SK-N-SH (cell line): ENCODE measurements at regions not wholly inside any gene's neighbourhood (a gene's known extent, or its start where the extent isn't known, plus 50 kb on each side); places are given as distances from the start of the nearest gene placed in this dataset.

Experiments used
- CTCF ChIA-PET: fragments of 300-600, 350-600 bp; formaldehyde crosslinking; extraction: SDS; loops from one replicate; lab custom pipeline; 2021; lab: Yijun Ruan, JAX
- POLR2A ChIA-PET: fragments of 350-600 bp; sonication (Branson Sonifier 250); formaldehyde crosslinking; extraction: SDS; loops from one replicate; lab custom pipeline; 2020; ENCODE audit warnings: antibody characterized with exemption, inconsistent platforms; lab: Yijun Ruan, JAX
- DNase-seq: peaks from one replicate; pipeline ENCODE4 v3.0.0; 2012
- H2AFZ ChIP-seq: fragments of 200-600 bp; sonication (generic); 2 replicates; pipeline ENCODE4 v1.8.1; 2016; ENCODE audit warnings: antibody characterized with exemption, mild to moderate bottlenecking, low read depth
- H3F3A ChIP-seq: fragments of 200-600 bp; sonication (generic); replicated peaks from 2 replicates; pipeline ENCODE3; 2016; ENCODE audit warnings: antibody characterized with exemption, mild to moderate bottlenecking; ENCODE audit not compliant: insufficient read depth
- H3K27ac ChIP-seq, 2 experiments: fragments of 200-500 bp in 1 of 2; fragments of 200-600 bp in 1 of 2; sonication (Bioruptor generic) in 1 of 2; sonication (generic), shearing (Covaris generic) in 1 of 2; 2 replicates each; pipeline versions ENCODE4 v1.5.1 to v1.6.1; 2014 to 2016; ENCODE audit warnings: low read depth in 2 of 2, inconsistent platforms in 1 of 2, low read length in 1 of 2, mild to moderate bottlenecking in 1 of 2, mixed read lengths in 1 of 2
- H3K27me3 ChIP-seq: fragments of 200-600 bp; sonication (generic), shearing (Covaris generic); 2 replicates; pipeline ENCODE4 v1.6.1; 2016; ENCODE audit warnings: mixed run types; ENCODE audit not compliant: insufficient read depth
- H3K36me3 ChIP-seq, 2 experiments: fragments of 200-500 bp in 1 of 2; fragments of 200-600 bp in 1 of 2; sonication (Bioruptor generic) in 1 of 2; sonication (generic) in 1 of 2; replicated peaks in 1 of 2; 2 replicates each; pipeline versions ENCODE3 to v1.5.1; 2014 to 2016; ENCODE audit warnings: low read length in 1 of 2, mild to moderate bottlenecking in 1 of 2; ENCODE audit not compliant: insufficient read depth in 2 of 2, control insufficient read depth in 1 of 2
- H3K4me1 ChIP-seq, 2 experiments: fragments of 200-500 bp in 1 of 2; fragments of 200-600 bp in 1 of 2; sonication (Bioruptor generic) in 1 of 2; sonication (generic), shearing (Covaris generic) in 1 of 2; 2 replicates each; pipeline versions ENCODE4 v1.5.1 to v1.6.1; 2014 to 2016; ENCODE audit warnings: low read depth in 1 of 2, low read length in 1 of 2, mixed run types in 1 of 2; ENCODE audit not compliant: insufficient read depth in 2 of 2, control insufficient read depth in 1 of 2
- H3K4me2 ChIP-seq: fragments of 200-600 bp; sonication (generic), shearing (Covaris generic); 2 replicates; pipeline ENCODE4 v1.6.1; 2017; ENCODE audit warnings: mixed run types
- H3K4me3 ChIP-seq, 2 experiments: fragments of 200-500 bp in 1 of 2; fragments of 200-600 bp in 1 of 2; sonication (Bioruptor generic) in 1 of 2; sonication (generic), shearing (Covaris generic) in 1 of 2; 2 replicates each; pipeline versions ENCODE4 v1.5.1 to v1.8.1; 2014 to 2016; ENCODE audit warnings: low read depth in 2 of 2, inconsistent platforms in 1 of 2, low read length in 1 of 2, mild to moderate bottlenecking in 1 of 2, mixed read lengths in 1 of 2, moderate library complexity in 1 of 2
- H3K79me2 ChIP-seq: fragments of 200-600 bp; sonication (generic); 2 replicates; pipeline ENCODE4 v1.8.1; 2017; ENCODE audit warnings: mild to moderate bottlenecking; ENCODE audit not compliant: insufficient read depth
- H3K9ac ChIP-seq: fragments of 200-600 bp; sonication (generic); 2 replicates; pipeline ENCODE4 v1.6.1; 2017; ENCODE audit warnings: mixed run types
- H3K9me2 ChIP-seq: fragments of 200-600 bp; sonication (generic); 2 replicates; pipeline ENCODE4 v1.6.1; 2017; ENCODE audit warnings: mixed run types
- H3K9me3 ChIP-seq: fragments of 200-600 bp; sonication (generic); 2 replicates; pipeline ENCODE4 v1.6.1; 2017; ENCODE audit warnings: mixed run types, mild to moderate bottlenecking, moderate library complexity
- H4K20me1 ChIP-seq: fragments of 200-600 bp; sonication (generic); 2 replicates; pipeline ENCODE4 v1.6.1; 2017; ENCODE audit warnings: mild to moderate bottlenecking, mixed run types; ENCODE audit not compliant: insufficient read depth
- ELF1 ChIP-seq: IDR thresholded peaks from 2 replicates; pipeline ENCODE4 v1.4.0; 2012
- EP300 ChIP-seq, 2 experiments: IDR thresholded peaks; 2 replicates each; pipeline versions ENCODE4 v1.4.0 to v1.6.1; 2012; ENCODE audit warnings: borderline replicate concordance in 1 of 2, low read depth in 1 of 2, low read length in 1 of 2
- EZH2phosphoT487 ChIP-seq: fragments of 200-600 bp; sonication (generic); IDR thresholded peaks from 2 replicates; pipeline ENCODE4 v1.6.1; 2017; ENCODE audit warnings: low read depth, mixed run types, mild to moderate bottlenecking, antibody characterized with exemption, moderate library complexity, borderline replicate concordance
- MEF2A ChIP-seq: IDR thresholded peaks from 2 replicates; pipeline ENCODE4 v1.4.0; 2012; ENCODE audit warnings: low read depth, borderline replicate concordance
- MXI1 ChIP-seq: IDR thresholded peaks from 2 replicates; pipeline ENCODE4 v1.6.1; 2012; ENCODE audit warnings: mild to moderate bottlenecking, low read depth, low read length, improper control_type of control experiment
- RAD21 ChIP-seq: IDR thresholded peaks from 2 replicates; pipeline ENCODE4 v1.6.1; 2012; ENCODE audit warnings: mild to moderate bottlenecking, low read length
- SIN3A ChIP-seq: IDR thresholded peaks from 2 replicates; pipeline ENCODE4 v1.6.1; 2012; ENCODE audit warnings: low read depth, mild to moderate bottlenecking, low read length, moderate library complexity, borderline replicate concordance
- WGBS: methylation state at CpG from one replicate; pipeline ENCODE4 v1.1.6; 2017; ENCODE audit warnings: low lambda C conversion rate; 5-methylcytosine and 5-hydroxymethylcytosine counted together
- TF ChIP-seq, protein P1 (sequence below): IDR thresholded peaks from 2 replicates; pipeline ENCODE4; 2012

DNA sequence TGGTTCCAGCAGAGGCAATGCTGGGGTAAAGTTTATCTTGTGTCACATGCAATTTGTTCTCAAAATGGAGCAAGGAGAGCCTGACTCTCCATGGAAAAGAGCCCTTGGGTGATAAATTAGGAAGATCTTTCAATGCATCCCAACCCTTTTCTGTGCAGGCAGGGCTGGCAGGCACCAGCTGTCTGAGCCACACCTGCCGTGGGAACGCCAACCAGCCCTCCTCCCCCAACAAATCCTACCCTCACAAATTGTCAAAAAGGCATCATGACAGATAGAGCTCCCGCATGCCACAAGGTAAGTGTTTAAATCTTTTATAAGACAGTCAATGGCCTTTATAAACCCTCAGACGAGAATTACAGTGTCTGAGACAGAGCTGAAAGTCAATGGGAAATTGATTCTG, 418.5 kb upstream of the CDH5 start:
- Histone ChIP-seq H3K36me3 (no peaks in the 10 kb centered on the region), H4K20me1 (no peaks in the 10 kb centered on the region), H2AFZ (no peak overlapping the region), H3F3A (no peaks in the 10 kb centered on the region), H3K9ac (no peak overlapping the region), H3K9me2 (no peaks in the 10 kb centered on the region), H3K4me3 (no peak overlapping the region), H3K27me3 (no peaks in the 10 kb centered on the region), H3K79me2 (no peaks in the 10 kb centered on the region), H3K9me3 (no peaks in the 10 kb centered on the region), H3K27ac (no peak overlapping the region), H3K4me2 (no peak overlapping the region), H3K4me1 (peaks cover 0 to 10% of the 10 kb centered on the region in 2 experiments; a peak in 1 of 4 replicates)
- ChIA-PET CTCF (interaction anchor here (3.3 kb wide), 1 partner anchor 10 kb away, joined by 11 read pairs; no protein-coding TSS in a partner anchor), POLR2A (no interaction called here)
- DNase-seq, result peak; percentile 31
- 29% methylated on average over 4 of the region's 4 CpGs for WGBS
- TF ChIP-seq EZH2phosphoT487 (no peak), EP300 (IDR thresholded peaks at IDR 0.05; ENCODE audit: borderline replicate concordance in 1 of 2, low read depth in 1 of 2, low read length in 1 of 2) (peak in 1 of 2 experiments; percentile 10; a peak in 1 of 4 replicates)

DNA sequence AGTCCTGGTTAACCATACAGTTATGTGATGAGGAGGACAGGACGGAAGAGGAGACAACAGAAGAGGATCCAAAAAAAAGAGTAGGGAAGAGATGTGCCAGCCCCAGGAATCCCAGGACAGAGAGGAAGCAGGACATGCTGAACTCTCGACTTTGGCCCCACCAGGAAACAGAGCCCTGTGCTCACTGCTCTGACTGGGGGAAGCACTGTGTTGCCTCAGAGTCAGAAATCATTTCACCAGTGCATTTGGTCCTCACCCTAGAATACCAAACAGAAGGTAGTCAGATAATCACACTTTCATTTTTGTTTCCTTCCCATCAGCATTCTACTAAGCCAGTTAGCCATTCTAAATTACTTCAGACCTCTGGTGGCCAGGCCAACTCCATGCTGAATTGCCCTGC, 421.0 kb upstream of the CDH5 start:
- H3K9me3 ChIP-seq, result no peaks in the 10 kb centered on the region
- H3K4me1 ChIP-seq, result peaks cover 0 to 12% of the 10 kb centered on the region in 2 experiments; a peak in 1 of 4 replicates
- CTCF ChIA-PET, result no interaction called here
- H3K4me3 ChIP-seq, result no peak overlapping the region
- no peak overlapping the region for H3K4me2 ChIP-seq
- H3K9ac ChIP-seq, result no peak overlapping the region
- no peaks in the 10 kb centered on the region for H3F3A ChIP-seq
- H3K79me2 ChIP-seq, result no peaks in the 10 kb centered on the region
- no peak for TF ChIP-seq MXI1
- TF ChIP-seq ELF1, result no peak
- no peak for TF ChIP-seq MEF2A
- TF ChIP-seq EP300 (IDR thresholded peaks at IDR 0.05; ENCODE audit: borderline replicate concordance in 1 of 2, low read depth in 1 of 2, low read length in 1 of 2), result no peak
- TF ChIP-seq SIN3A, result no peak
- no peak for TF ChIP-seq RAD21
- TF ChIP-seq, protein P1, sequence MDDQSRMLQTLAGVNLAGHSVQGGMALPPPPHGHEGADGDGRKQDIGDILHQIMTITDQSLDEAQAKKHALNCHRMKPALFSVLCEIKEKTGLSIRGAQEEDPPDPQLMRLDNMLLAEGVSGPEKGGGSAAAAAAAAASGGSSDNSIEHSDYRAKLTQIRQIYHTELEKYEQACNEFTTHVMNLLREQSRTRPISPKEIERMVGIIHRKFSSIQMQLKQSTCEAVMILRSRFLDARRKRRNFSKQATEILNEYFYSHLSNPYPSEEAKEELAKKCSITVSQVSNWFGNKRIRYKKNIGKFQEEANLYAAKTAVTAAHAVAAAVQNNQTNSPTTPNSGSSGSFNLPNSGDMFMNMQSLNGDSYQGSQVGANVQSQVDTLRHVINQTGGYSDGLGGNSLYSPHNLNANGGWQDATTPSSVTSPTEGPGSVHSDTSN, result no peak
- no peak overlapping the region for H3K27ac ChIP-seq
- WGBS, result 25% methylated on average over 2 of the region's 2 CpGs
- H3K27me3 ChIP-seq, result no peaks in the 10 kb centered on the region
- H3K36me3 ChIP-seq, result no peaks in the 10 kb centered on the region
- no peak for DNase-seq
- POLR2A ChIA-PET, result no interaction called here
- no peaks in the 10 kb centered on the region for H4K20me1 ChIP-seq
- no peaks in the 10 kb centered on the region for H3K9me2 ChIP-seq
- no peak overlapping the region for H2AFZ ChIP-seq

DNA sequence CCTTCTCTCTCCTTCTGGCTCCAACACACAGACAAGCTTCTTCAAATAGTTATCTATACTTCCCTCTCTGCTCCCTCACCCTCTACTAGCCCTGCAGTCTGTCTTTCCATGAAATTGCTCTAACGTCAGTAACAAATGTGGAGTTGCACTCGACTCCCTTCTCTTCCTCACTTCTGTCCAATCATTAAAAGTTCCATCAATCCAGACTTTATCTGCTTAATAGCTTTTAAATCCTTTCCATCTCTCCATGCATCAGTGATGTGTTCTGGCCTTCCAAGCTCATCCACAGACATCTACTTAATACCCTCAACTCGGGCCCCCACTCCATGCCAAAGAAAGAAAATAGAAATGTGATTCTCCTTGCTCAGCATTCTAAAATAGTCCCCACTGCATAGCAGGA, 422.1 kb upstream of the CDH5 start:
- ChIA-PET CTCF (no interaction called here), POLR2A (no interaction called here)
- no peak overlapping the region for H2AFZ ChIP-seq
- TF ChIP-seq EP300 (IDR thresholded peaks at IDR 0.05; ENCODE audit: borderline replicate concordance in 1 of 2, low read depth in 1 of 2, low read length in 1 of 2) (no peak), MEF2A (no peak)
- TF ChIP-seq, protein P1, result no peak
- WGBS, result 9% methylated on average over 3 of the region's 3 CpGs
- no peak overlapping the region for H3K9ac ChIP-seq
- H4K20me1 ChIP-seq, result no peaks in the 10 kb centered on the region
- H3K79me2 ChIP-seq, result no peaks in the 10 kb centered on the region
- H3K27ac ChIP-seq, result no peak overlapping the region
- H3K9me3 ChIP-seq, result no peaks in the 10 kb centered on the region
- H3K4me2 ChIP-seq, result no peak overlapping the region
- DNase-seq, result no peak
- H3F3A ChIP-seq, result no peaks in the 10 kb centered on the region
- no peaks in the 10 kb centered on the region for H3K9me2 ChIP-seq
- H3K27me3 ChIP-seq, result no peaks in the 10 kb centered on the region
- no peak overlapping the region for H3K4me3 ChIP-seq
- H3K4me1 ChIP-seq, result peaks cover 0 to 12% of the 10 kb centered on the region in 2 experiments; a peak in 1 of 4 replicates
- no peaks in the 10 kb centered on the region for H3K36me3 ChIP-seq
